CD8-positive, alpha-beta memory T cell (primary cell): ENCODE measurements at regions not wholly inside any gene's neighbourhood (a gene's known extent, or its start where the extent isn't known, plus 50 kb on each side); places are given as distances from the start of the nearest gene placed in this dataset.
"Not testable (repeated sequence)": the region's sequence is repeated elsewhere in the genome, so short reads cannot be mapped to it uniquely, and the experiment has no call there.

Source experiments
- CTCF ChIA-PET: fragments of 350-600 bp; sonication (Branson Sonifier 250); formaldehyde crosslinking; loops from one replicate; lab custom pipeline; 2021; ENCODE audit warnings: antibody characterized with exemption; lab: Charles Lee
- POLR2A ChIA-PET: fragments of 350-600 bp; sonication (Branson Sonifier 250); formaldehyde crosslinking; loops from one replicate; lab custom pipeline; 2021; ENCODE audit warnings: antibody characterized with exemption; lab: Charles Lee
- DNase-seq, 5 donors: peaks; one replicate each; pipeline versions ENCODE4 v3.0.0 to v3.0.0-alpha.2; 2020 to 2022; ENCODE audit warnings: mixed read lengths in 1 of 5
- H3K27ac ChIP-seq: one replicate; pipeline ENCODE4 v1.7.0; 2013; ENCODE audit warnings: low read depth, mild to moderate bottlenecking, low read length, moderate library complexity
- H3K27me3 ChIP-seq: 2 replicates; pipeline ENCODE4 v1.7.0; 2013; ENCODE audit warnings: low read length, mild to moderate bottlenecking; ENCODE audit not compliant: insufficient read depth, poor library complexity, severe bottlenecking
- H3K36me3 ChIP-seq: 2 replicates; pipeline ENCODE4 v1.7.0; 2013; ENCODE audit warnings: mild to moderate bottlenecking, low read length, moderate library complexity; ENCODE audit not compliant: insufficient read depth
- H3K4me1 ChIP-seq: 2 replicates; pipeline ENCODE4 v1.7.0; 2013; ENCODE audit warnings: mild to moderate bottlenecking, low read length, moderate library complexity; ENCODE audit not compliant: insufficient read depth
- H3K4me3 ChIP-seq: 2 replicates; pipeline ENCODE4 v1.7.0; 2013; ENCODE audit warnings: mild to moderate bottlenecking, low read length
- H3K9me3 ChIP-seq: 2 replicates; pipeline ENCODE4 v1.7.0; 2013; ENCODE audit warnings: mild to moderate bottlenecking, low read length
- H3K27ac Mint-ChIP-seq, 8 donors: one replicate each; pipeline ENCODE4 v1.8.0; 2020 to 2021; ENCODE audit warnings: mixed read lengths in 8 of 8, mild to moderate bottlenecking in 6 of 8, inconsistent platforms in 3 of 8, moderate library complexity in 3 of 8
- H3K27me3 Mint-ChIP-seq, 2 donors: one replicate each; pipeline ENCODE4 v1.8.0; 2020 to 2021; ENCODE audit warnings: mixed read lengths in 2 of 2, mild to moderate bottlenecking in 1 of 2, moderate library complexity in 1 of 2
- H3K36me3 Mint-ChIP-seq, 3 donors: one replicate each; pipeline ENCODE4 v1.8.0; 2020 to 2021; ENCODE audit warnings: mixed read lengths in 3 of 3, inconsistent platforms in 1 of 3, mild to moderate bottlenecking in 1 of 3
- H3K4me1 Mint-ChIP-seq, 3 donors: one replicate each; pipeline ENCODE4 v1.8.0; 2020 to 2021; ENCODE audit warnings: mixed read lengths in 3 of 3, inconsistent platforms in 1 of 3, mild to moderate bottlenecking in 1 of 3
- H3K4me3 Mint-ChIP-seq, 7 donors: one replicate each; pipeline ENCODE4 v1.8.0; 2020 to 2021; ENCODE audit warnings: mixed read lengths in 7 of 7, mild to moderate bottlenecking in 6 of 7, moderate library complexity in 4 of 7, inconsistent platforms in 2 of 7
- H3K9me3 Mint-ChIP-seq, 5 donors: one replicate each; pipeline ENCODE4 v1.8.0; 2020 to 2022; ENCODE audit warnings: mixed read lengths in 5 of 5, mild to moderate bottlenecking in 3 of 5, moderate library complexity in 2 of 5, inconsistent platforms in 1 of 5

- Mint-ChIP-seq H3K27ac (no peak overlapping the region), H3K4me3 (no peak overlapping the region), H3K36me3 (no peaks in the 10 kb centered on the region), H3K27me3 (no peaks in the 10 kb centered on the region), H3K4me1 (no peaks in the 10 kb centered on the region), H3K9me3 (peaks cover 0 to 6% (median 0%) of the 10 kb centered on the region in 5 donors)
- H3K4me1 ChIP-seq = no peaks in the 10 kb centered on the region
- H3K27ac ChIP-seq = no peak overlapping the region
- H3K36me3 ChIP-seq = no peaks in the 10 kb centered on the region
- no peak for DNase-seq
- CTCF ChIA-PET = no interaction called here
- POLR2A ChIA-PET = no interaction called here
- H3K9me3 ChIP-seq = no peaks in the 10 kb centered on the region
- H3K4me3 ChIP-seq = no peak overlapping the region
- H3K27me3 ChIP-seq = no peaks in the 10 kb centered on the region
Observed at GRCh38 chr19:23505738-23506137, 110.5 kb upstream of the ZNF91 start.

GRCh38 chr19:23482829-23483228, 87.6 kb upstream of the ZNF91 start:
- H3K27ac ChIP-seq = no peak overlapping the region
- no peak overlapping the region for H3K4me3 Mint-ChIP-seq
- H3K9me3 ChIP-seq = no peaks in the 10 kb centered on the region
- no peaks in the 10 kb centered on the region for H3K4me1 Mint-ChIP-seq
- H3K4me1 ChIP-seq = no peaks in the 10 kb centered on the region
- no peak overlapping the region for H3K4me3 ChIP-seq
- H3K27me3 ChIP-seq = no peaks in the 10 kb centered on the region
- H3K36me3 ChIP-seq = no peaks in the 10 kb centered on the region
- H3K27me3 Mint-ChIP-seq = peaks cover 0 to 12% of the 10 kb centered on the region in 2 donors
- H3K36me3 Mint-ChIP-seq = no peaks in the 10 kb centered on the region
- peaks cover 8 to 21% (median 15%) of the 10 kb centered on the region in 5 donors for H3K9me3 Mint-ChIP-seq
- no peak overlapping the region for H3K27ac Mint-ChIP-seq
- no peak for DNase-seq
- ChIA-PET POLR2A (no interaction called here), CTCF (no interaction called here)

- Mint-ChIP-seq H3K4me1 (no peaks in the 10 kb centered on the region), H3K4me3 (no peak overlapping the region), H3K9me3 (peaks cover 8 to 29% (median 17%) of the 10 kb centered on the region in 5 donors), H3K27ac (no peak overlapping the region), H3K27me3 (peaks cover 0 to 9% of the 10 kb centered on the region in 2 donors), H3K36me3 (no peaks in the 10 kb centered on the region)
- Histone ChIP-seq H3K27ac (no peak overlapping the region), H3K9me3 (no peaks in the 10 kb centered on the region), H3K4me1 (no peaks in the 10 kb centered on the region), H3K36me3 (no peaks in the 10 kb centered on the region), H3K4me3 (no peak overlapping the region), H3K27me3 (no peaks in the 10 kb centered on the region)
- CTCF ChIA-PET = no interaction called here
- no peak for DNase-seq
- POLR2A ChIA-PET = no interaction called here
Observed at GRCh38 chr19:23481043-23481442, 85.8 kb upstream of the ZNF91 start.

GRCh38 chr19:23475477-23475876, 80.2 kb upstream of the ZNF91 start:
- Histone ChIP-seq H3K27ac (no peak overlapping the region), H3K4me3 (no peak overlapping the region), H3K9me3 (no peaks in the 10 kb centered on the region), H3K4me1 (no peaks in the 10 kb centered on the region), H3K27me3 (no peaks in the 10 kb centered on the region), H3K36me3 (no peaks in the 10 kb centered on the region)
- Mint-ChIP-seq H3K27ac (no peak overlapping the region), H3K9me3 (peaks cover 6 to 24% (median 19%) of the 10 kb centered on the region in 5 donors), H3K4me1 (peaks cover 0 to 2% (median 0%) of the 10 kb centered on the region in 3 donors), H3K4me3 (no peak overlapping the region), H3K27me3 (peaks cover 17 to 24% of the 10 kb centered on the region in 2 donors), H3K36me3 (peaks cover 0 to 3% (median 0%) of the 10 kb centered on the region in 3 donors)
- no peak for DNase-seq
- POLR2A ChIA-PET = no interaction called here
- CTCF ChIA-PET = no interaction called here

- Mint-ChIP-seq H3K27me3 (peaks cover 20 to 31% of the 10 kb centered on the region in 2 donors), H3K4me3 (no peak overlapping the region), H3K36me3 (peaks cover 0 to 3% (median 0%) of the 10 kb centered on the region in 3 donors), H3K9me3 (peaks cover 8 to 30% (median 24%) of the 10 kb centered on the region in 5 donors), H3K27ac (no peak overlapping the region), H3K4me1 (peaks cover 0 to 2% (median 0%) of the 10 kb centered on the region in 3 donors)
- Histone ChIP-seq H3K4me1 (no peaks in the 10 kb centered on the region), H3K27ac (no peak overlapping the region), H3K36me3 (no peaks in the 10 kb centered on the region), H3K9me3 (no peaks in the 10 kb centered on the region), H3K4me3 (no peak overlapping the region), H3K27me3 (no peaks in the 10 kb centered on the region)
- no peak for DNase-seq
- POLR2A ChIA-PET = no interaction called here
- CTCF ChIA-PET = no interaction called here
Observed at GRCh38 chr19:23474761-23475160, 79.5 kb upstream of the ZNF91 start.

- Mint-ChIP-seq H3K36me3 (peaks cover 0 to 3% (median 0%) of the 10 kb centered on the region in 3 donors), H3K9me3 (peaks cover 8 to 33% (median 28%) of the 10 kb centered on the region in 5 donors), H3K4me3 (no peak overlapping the region), H3K27me3 (peaks cover 22 to 33% of the 10 kb centered on the region in 2 donors), H3K27ac (no peak overlapping the region), H3K4me1 (peaks cover 0 to 2% (median 0%) of the 10 kb centered on the region in 3 donors)
- Histone ChIP-seq H3K9me3 (no peaks in the 10 kb centered on the region), H3K4me1 (no peaks in the 10 kb centered on the region), H3K36me3 (no peaks in the 10 kb centered on the region), H3K27ac (no peak overlapping the region), H3K27me3 (no peaks in the 10 kb centered on the region), H3K4me3 (no peak overlapping the region)
- POLR2A ChIA-PET = no interaction called here
- CTCF ChIA-PET = no interaction called here
- DNase-seq = no peak
Observed at GRCh38 chr19:23474172-23474571, 78.9 kb upstream of the ZNF91 start.

GRCh38 chr19:23470873-23471545, 75.7 kb upstream of the ZNF91 start:
- POLR2A ChIA-PET = no interaction called here
- Mint-ChIP-seq H3K27ac (no peak overlapping the region), H3K4me3 (no peak overlapping the region), H3K4me1 (peaks cover 0 to 2% (median 0%) of the 10 kb centered on the region in 3 donors), H3K9me3 (peaks cover 0 to 36% (median 19%) of the 10 kb centered on the region in 5 donors), H3K36me3 (peaks cover 0 to 3% (median 0%) of the 10 kb centered on the region in 3 donors), H3K27me3 (peaks cover 26 to 33% of the 10 kb centered on the region in 2 donors)
- Histone ChIP-seq H3K9me3 (no peaks in the 10 kb centered on the region), H3K27ac (no peak overlapping the region), H3K4me1 (no peaks in the 10 kb centered on the region), H3K27me3 (no peaks in the 10 kb centered on the region), H3K4me3 (no peak overlapping the region), H3K36me3 (no peaks in the 10 kb centered on the region)
- CTCF ChIA-PET = no interaction called here
- no peak for DNase-seq

GRCh38 chr19:23464349-23464748, 69.1 kb upstream of the ZNF91 start:
- H3K4me3 Mint-ChIP-seq, H3K27ac ChIP-seq, H3K4me1 ChIP-seq, POLR2A ChIA-PET, H3K4me1 Mint-ChIP-seq, H3K27me3 ChIP-seq, H3K36me3 Mint-ChIP-seq, H3K9me3 ChIP-seq, H3K36me3 ChIP-seq, DNase-seq, H3K4me3 ChIP-seq, H3K27me3 Mint-ChIP-seq, CTCF ChIA-PET: not testable (repeated sequence)
- Mint-ChIP-seq H3K9me3 (peaks cover 0 to 20% (median 11%) of the 10 kb centered on the region in 5 donors), H3K27ac (peak overlapping the region in 1 of 8 donors; percentile 4)
